ENCODE measurements at regions not wholly inside any gene's neighbourhood (a gene's known extent, or its start where the extent isn't known, plus 50 kb on each side); places are given as distances from the start of the nearest gene placed in this dataset.

DNA sequence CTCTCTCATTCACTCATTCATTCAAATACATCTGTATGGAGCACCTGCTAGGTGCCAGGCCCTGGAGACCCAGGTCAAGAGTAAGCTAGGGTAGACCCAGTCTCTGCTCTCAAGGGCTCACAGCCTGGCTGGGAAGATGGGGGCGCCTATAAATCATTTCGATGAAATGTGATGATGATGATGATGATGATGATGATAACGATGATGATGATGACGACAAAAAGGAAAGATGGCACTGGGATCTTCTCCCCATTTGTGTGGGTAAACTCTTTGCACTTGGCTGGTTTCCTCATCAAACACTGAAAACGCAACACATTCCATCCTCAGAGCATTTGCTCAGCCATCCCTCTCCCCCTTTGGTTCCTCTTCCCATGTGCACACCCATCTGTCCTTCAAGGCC is 188.0 kb upstream of the CDYL start:
- DNase-seq (ENCODE audit: low spot score), result no peak

- DNase-seq (ENCODE audit: low spot score), result peak; percentile 1
Measured at GRCh38 chr6:4587171-4587570, 189.0 kb upstream of the CDYL start.

GRCh38 chr6:4586469-4586859 is 189.7 kb upstream of the CDYL start:
- DNase-seq (ENCODE audit: low spot score), result no peak

DNA sequence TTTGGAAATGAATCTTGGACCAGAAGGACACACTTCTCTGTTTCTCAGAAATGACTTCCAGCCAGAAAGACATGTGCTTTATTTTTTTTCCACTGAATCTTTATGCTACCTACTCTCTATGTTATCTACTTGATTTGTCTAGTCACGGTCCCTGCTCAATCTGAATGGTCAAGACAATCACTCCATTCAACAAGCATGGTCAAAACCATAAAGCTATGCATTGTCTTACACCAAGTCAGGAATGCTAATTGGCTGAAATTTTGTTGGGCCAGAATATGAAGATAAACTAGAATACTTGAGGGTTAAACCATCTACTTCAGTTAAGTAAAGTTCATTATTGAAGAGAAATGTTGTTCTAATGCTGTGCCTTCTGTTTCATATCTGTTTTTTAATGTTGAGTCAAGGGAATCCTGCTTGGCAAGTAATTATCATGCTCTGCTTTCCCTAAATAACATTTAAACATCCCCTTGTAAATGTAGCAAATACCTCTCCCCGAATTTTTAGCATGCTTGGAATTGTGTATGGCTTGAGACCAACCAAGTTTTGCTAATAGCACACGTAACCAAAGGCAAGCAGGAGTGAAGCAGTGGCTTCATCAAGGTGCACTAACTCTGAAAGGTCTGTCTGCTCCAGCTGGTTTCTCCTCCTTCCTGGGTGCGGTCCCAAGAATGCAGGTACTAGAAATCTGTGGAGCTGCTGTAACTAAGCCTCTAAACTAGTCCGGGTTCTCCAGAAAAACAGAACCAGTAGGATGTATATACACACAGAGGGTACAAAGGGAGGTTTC is 190.3 kb upstream of the CDYL start:
- DNase-seq (ENCODE audit: low spot score), result no peak

DNA sequence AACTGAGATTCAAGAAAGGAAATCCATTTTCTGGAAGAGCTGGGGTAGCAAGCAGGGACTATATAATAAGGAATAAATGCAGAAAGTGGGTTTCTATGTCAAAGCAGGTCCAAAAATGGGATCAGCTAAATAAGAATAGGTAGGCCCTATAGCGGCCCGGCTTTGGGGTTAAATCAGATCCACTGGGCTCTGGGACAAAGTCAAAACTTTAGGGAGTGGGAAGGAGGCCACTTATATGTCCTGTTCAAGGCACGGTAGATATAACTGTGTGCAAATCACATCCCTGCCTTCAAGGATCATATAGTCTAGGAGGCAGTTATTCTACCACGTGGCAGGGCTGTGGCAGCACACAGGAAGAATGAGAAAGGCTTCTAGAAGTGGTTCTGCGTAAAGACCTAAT is 191.4 kb upstream of the CDYL start:
- DNase-seq (ENCODE audit: low spot score), result no peak

- no peak for DNase-seq (ENCODE audit: low spot score)
Measured at GRCh38 chr6:4582506-4583417, 193.4 kb upstream of the CDYL start.

GRCh38 chr6:4581468-4582385 is 194.5 kb upstream of the CDYL start:
- no peak for DNase-seq (ENCODE audit: low spot score)

DNA sequence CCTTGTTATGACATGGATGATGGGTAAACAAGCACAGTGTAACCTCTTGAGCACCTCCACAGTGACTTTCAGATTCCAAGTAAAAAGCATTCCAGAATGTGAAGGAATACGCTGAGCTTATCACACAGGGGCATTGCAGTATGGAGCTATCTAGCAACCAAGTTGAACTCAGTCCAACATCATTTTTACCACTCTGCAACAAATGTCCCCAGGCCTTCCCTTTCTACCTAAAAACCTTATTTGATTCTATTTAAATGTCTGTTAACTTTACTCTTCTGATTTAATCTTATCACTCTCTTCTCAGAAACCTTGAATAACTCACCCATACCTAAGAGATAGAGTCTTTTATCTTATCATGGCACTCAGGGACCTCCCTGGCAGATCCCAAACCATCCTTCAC is 195.8 kb upstream of the CDYL start:
- no peak for DNase-seq (ENCODE audit: low spot score)

DNA sequence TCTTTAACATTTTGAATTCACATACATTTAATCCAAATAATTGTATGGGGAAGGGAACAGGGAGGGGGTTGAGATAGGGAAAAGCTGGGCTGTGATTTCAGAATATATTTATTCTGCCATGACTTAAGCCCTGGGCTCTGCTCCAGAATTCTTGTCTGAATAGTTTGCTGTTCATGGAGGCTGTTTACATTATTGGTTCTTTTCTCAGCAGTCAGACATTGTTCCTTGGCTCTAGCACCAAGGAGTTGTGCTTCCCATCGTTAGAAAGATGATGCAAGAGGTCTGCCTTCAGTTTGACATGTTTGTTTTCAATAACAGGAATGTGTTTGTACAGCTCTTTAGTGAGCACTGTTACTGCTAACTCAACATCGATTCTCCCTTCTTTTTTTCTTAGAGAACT is 198.8 kb upstream of the CDYL start:
- DNase-seq (ENCODE audit: low spot score), result peak; percentile 60

- DNase-seq (ENCODE audit: low spot score), result no peak
Measured at GRCh38 chr6:4575714-4576113, 200.5 kb upstream of the CDYL start.

DNA sequence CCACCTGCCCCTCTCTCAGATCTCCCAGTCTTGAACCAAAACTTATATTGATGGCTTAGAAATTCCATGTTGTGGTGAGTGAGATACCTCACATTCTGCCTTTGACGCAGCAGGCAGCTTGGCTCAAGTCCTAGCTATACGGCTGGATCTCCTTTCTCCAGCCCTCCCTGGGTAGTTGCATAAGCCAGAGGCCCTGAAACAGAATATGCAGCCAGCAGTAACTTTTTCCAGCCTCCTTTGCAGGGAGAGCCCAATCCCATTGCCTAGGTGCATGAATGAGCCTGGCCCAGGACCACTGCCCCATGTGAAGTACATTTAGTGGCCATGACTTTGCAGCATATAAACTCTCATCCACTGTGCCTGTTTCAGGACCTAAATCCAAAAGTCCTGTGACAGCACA is 202.2 kb upstream of the CDYL start:
- DNase-seq (ENCODE audit: low spot score), result no peak

DNA sequence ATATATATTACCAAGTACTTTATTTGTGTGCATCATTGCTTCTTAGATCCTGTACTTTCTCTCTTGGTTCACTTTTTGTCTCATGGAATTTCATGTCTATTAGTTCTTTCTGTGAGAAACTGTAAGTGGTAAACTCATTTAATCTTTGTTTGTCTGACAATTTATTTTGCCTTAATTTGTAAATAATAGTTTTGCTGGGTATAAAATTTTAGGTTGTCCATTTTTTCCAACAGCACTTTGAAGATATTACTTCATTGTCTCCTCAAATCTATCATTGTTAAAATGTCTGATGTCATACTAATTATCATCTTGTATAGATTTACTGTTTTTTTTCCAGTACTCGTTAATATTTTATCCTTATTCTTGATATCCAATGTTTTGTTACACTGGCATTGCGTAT is 205.2 kb upstream of the CDYL start:
- no peak for DNase-seq (ENCODE audit: low spot score)

- DNase-seq (ENCODE audit: low spot score), result no peak
Measured at GRCh38 chr6:4568138-4568537, 208.1 kb upstream of the CDYL start.

DNA sequence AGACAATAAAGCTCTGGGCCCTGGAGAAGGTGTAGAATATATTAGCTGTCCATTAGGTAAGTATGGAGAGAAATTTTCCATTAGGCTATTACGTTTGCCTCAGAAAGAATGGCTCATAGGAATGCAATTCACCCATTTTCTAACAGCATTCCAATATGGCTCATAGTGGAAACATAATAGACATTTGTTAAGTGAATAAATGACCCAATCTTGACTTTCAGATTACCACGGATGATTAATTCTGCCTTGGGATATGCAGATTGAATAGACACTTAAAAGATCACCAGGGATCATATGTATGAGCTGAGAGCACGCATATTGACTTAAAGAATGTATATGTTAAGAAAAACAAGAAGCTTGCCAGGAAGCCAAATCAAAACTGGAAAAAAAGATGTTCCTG is 209.1 kb upstream of the CDYL start:
- DNase-seq (ENCODE audit: low spot score), result no peak

DNA sequence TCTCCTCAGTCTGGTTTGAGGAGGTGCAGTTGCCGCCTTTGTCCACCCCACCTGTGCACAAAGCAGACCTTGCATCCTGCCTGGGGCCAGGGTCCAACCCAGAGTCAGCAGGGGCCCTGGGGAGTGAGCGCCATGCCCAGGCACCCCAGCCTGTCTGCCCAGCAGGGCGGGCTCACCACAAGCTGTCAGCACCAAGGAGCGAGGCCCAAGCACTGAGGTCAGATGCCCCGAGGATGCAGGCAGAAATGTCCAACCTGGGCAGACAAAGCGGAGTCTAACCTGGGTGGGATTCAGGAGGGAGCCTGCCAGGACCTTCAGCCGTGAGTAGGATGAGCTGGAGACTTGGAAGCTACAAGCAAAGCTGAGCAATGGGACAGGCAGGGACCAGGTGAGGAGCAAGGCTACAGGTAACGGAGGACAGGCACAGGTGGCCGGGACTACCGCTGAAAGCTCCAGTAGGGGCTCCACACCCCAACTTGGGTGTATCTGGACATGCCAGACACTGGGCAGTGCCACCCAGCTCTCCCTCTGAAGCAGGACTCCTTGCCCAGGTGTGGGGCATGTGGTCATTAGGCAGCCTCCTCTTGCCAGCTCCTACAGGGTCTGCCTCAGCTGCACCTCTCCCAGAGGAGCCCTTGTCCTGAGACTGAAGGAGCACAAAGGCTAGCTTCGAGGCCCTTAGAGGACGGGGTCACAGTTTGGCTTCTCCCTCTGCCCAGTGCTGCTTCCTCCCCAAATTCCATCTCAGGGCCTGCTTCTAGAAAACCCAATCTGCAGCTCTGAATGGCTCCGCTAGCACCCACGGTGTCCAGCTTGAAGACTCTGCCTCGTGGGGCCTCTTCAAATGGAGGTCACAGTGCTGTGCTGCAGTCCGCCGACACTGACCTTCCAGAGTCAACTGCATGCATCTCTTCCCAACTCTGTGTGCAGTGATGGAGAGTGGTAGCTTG is 210.6 kb upstream of the CDYL start:
- peak; percentile 3 for DNase-seq (ENCODE audit: low spot score)

DNA sequence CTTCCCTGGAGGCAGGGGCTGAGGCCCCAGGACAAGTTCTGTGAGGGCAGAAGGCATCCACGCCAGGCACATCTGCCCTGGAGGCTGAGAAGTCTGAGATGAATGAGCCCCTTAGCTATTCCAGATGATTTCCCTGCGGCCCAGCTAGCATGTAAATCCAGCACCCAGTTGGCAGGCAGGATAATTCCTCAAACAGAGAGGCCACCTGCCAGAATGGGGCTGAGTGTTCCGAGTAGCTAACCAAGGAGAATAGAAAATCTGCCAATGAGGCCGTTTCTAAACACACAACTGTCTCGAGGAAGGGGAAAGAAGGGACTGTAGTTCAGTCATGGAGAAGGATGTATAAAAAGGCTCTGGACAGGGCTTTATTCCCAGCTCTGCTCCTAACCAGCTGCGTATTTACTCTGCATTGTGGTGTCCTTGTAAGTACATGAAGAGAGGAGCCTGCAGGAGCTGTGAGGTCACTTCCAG is 211.4 kb upstream of the CDYL start:
- no peak for DNase-seq (ENCODE audit: low spot score)

DNA sequence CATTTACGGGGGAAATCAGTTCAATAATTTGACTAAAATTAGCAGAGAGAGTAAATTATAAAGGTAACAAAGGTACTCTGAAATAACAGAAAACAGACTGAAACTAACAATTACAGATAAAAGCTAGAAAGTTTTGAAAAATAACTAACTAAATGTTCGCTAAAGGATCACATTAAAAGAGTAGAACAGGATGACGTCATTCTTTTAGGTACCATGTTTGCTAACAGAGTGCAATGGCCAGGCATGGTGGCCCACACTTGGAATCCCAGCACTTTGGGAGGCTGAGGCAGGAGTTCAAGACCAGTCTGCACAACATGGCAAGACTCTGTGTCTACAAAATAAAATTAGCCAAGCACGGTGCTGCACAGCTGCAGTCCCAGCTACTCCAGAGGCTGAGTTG is 212.3 kb upstream of the CDYL start:
- no peak for DNase-seq (ENCODE audit: low spot score)

- no peak for DNase-seq (ENCODE audit: low spot score)
Measured at GRCh38 chr6:4563156-4563555, 213.0 kb upstream of the CDYL start.

DNA sequence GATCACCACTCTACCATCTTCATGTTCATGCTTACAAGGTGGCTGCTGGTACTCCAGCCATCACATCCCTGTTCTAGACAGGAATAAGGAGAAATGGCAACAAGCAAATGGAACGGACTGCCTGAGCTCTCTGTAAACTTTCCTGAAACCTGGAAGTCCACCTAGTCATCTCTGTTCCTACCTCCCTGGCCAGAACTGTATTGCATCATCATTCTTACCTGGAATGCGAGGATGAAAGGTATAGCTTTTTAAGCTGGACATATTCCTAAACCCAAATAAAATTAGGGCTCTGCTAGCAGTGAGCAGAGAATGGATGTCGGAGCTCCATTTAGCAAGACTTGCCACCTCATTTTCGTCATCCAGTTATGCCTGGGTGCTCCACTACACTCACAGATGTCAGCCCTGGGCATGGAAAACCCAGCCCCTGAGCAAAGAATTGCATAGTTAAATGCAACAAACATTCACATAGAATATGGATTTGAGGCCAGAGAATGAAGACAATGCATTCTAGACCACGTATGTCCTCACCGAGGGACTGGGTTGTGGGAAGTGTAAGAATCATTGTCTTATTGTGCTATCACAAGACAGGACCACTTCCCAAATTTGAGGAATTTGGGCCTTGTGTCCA is 214.3 kb upstream of the CDYL start:
- no peak for DNase-seq (ENCODE audit: low spot score)

GRCh38 chr6:4561078-4561435 is 215.1 kb upstream of the CDYL start:
- no peak for DNase-seq (ENCODE audit: low spot score)

All from mucosa of gallbladder (tissue), 1 donor.